Spinal cord (tissue), 9 donors: ENCODE measurements at regions not wholly inside any gene's neighbourhood (a gene's known extent, or its start where the extent isn't known, plus 50 kb on each side); places are given as distances from the start of the nearest gene placed in this dataset.
A peak's percentile ranks its signal among the peaks of the same experiment; 100 is the strongest.
"Not testable (repeated sequence)": the region's sequence is repeated elsewhere in the genome, so short reads cannot be mapped to it uniquely, and the experiment has no call there.

Experiments used
- DNase-seq, 6 donors: peaks; one replicate each; pipeline versions ENCODE4 v3.0.0 to v3.0.0-alpha.2; 2013 to 2015; ENCODE audit warnings: low spot score in 6 of 6, low read depth in 4 of 6
- H3K27ac ChIP-seq: one replicate; pipeline ENCODE4 v1.5.1; 2013; ENCODE audit warnings: low read depth, low read length, control low read depth
- H3K27me3 ChIP-seq: one replicate; pipeline ENCODE4 v1.6.1; 2013; ENCODE audit warnings: low read length; ENCODE audit not compliant: control insufficient read depth, insufficient read depth
- H3K36me3 ChIP-seq: one replicate; pipeline ENCODE4 v1.6.1; 2013; ENCODE audit warnings: low read length; ENCODE audit not compliant: control insufficient read depth, insufficient read depth
- H3K4me1 ChIP-seq: one replicate; pipeline ENCODE4 v1.6.1; 2013; ENCODE audit warnings: low read length; ENCODE audit not compliant: control insufficient read depth, insufficient read depth
- H3K4me3 ChIP-seq: one replicate; pipeline ENCODE4 v1.5.1; 2013; ENCODE audit warnings: low read depth, low read length, control low read depth
- H3K9me3 ChIP-seq: one replicate; pipeline ENCODE4 v1.6.1; 2013; ENCODE audit warnings: low read length; ENCODE audit not compliant: control insufficient read depth, insufficient read depth
- WGBS: methylation state at CpG from one replicate; pipeline ENCODE4 v1.1.5; 2013; ENCODE audit warnings: missing lambda C conversion rate; ENCODE audit not compliant: insufficient coverage; 5-methylcytosine and 5-hydroxymethylcytosine counted together
- donor health status: healthy.

DNA sequence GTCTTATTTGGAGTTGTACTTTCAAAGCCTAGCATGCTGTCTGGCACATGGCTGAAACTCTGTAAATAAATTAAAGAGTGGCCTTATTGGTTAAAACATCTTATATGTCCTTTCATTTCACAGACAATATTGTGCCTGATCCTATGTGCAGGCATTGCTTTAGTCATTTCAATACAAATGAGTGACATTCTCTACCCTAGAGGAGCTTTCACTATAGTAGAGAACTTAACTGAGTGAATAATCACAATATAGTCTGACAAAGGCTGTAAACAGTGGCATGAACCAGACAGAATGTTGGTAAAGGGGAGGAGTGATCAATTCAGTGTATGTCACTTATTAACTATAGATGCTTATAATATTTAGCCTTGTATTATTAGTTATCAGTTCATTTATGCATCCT is 481.8 kb downstream of the TFAP2B start:
- Histone ChIP-seq H3K4me3 (no peak overlapping the region), H3K4me1 (no peaks in the 10 kb centered on the region), H3K27ac (no peak overlapping the region), H3K9me3 (no peaks in the 10 kb centered on the region), H3K27me3 (no peaks in the 10 kb centered on the region), H3K36me3 (no peaks in the 10 kb centered on the region)
- DNase-seq = no peak

DNA sequence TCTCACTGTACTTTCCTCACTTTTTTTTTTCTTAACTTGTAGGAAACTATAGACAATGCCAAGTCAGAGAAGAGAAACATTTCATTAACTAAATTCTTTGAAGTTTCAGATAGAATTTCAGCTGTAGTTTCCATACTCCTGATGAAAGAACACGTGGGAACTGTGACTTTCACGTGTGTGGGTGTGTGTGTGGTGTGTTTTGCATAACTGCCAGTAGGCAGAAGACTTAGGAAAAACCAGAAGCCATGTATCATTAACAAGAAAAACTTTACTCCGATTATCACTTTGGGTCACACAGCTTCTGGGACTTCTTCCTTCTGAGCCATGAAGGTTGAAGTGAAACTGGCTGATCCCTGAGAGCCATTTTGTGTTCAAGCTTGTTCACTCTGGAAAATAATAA is 483.3 kb downstream of the TFAP2B start:
- no peak overlapping the region for H3K4me3 ChIP-seq
- no peak overlapping the region for H3K27ac ChIP-seq
- DNase-seq = no peak
- no peaks in the 10 kb centered on the region for H3K36me3 ChIP-seq
- no peaks in the 10 kb centered on the region for H3K9me3 ChIP-seq
- H3K27me3 ChIP-seq = no peaks in the 10 kb centered on the region
- 83% methylated on average over 1 of the region's 3 CpGs for whole genome bisulfite sequencing
- H3K4me1 ChIP-seq = no peaks in the 10 kb centered on the region

DNA sequence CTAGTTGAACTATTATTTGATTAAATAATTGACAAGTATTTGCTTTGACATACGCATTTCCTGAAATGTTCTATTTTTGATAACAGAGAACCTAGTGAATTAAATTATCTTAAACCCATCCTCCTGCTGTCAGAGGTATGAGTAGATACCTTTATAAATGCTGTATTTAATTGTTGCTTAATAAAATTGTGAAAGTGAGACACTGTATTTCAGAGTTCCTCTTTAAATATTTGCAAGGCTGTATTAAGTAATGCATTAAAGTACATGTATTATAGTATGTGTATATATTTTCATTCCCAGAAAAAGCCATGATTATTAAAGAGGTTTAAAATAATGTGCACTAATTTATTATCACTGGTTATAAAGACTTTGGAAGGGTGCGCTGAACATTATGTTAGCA is 483.8 kb downstream of the TFAP2B start:
- H3K36me3 ChIP-seq = no peaks in the 10 kb centered on the region
- no CpG with 5 or more reads among the region's 2 CpGs for WGBS
- no peak for DNase-seq

DNA sequence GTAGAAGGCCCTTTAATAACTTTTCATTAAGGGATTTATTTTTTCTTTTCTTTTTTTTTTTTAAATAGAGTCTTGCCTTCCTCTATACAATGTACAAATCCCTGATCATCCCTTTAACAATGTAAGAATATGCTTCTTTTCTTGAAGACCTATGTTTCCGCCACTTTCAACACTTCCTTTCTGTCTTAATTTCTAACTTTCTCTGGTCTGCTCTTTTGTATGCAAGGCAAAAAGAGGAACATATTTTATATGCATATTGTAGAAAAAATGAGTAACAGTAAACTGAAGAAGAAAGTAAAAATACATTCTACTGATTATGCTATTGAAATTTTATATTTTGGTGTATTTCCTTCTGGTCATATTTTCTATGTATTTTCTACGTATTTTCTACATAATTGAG is 484.7 kb downstream of the TFAP2B start:
- Histone ChIP-seq H3K27me3 (no peaks in the 10 kb centered on the region), H3K4me1 (no peaks in the 10 kb centered on the region), H3K9me3 (no peaks in the 10 kb centered on the region), H3K4me3 (no peak overlapping the region), H3K27ac (no peak overlapping the region), H3K36me3 (no peaks in the 10 kb centered on the region)
- DNase-seq = no peak
- no CpG with 5 or more reads among the region's 2 CpGs for WGBS

More for the DNA sequence above, 483.8 kb downstream of the TFAP2B start:
- Histone ChIP-seq H3K4me1 (no peaks in the 10 kb centered on the region), H3K27ac (no peak overlapping the region), H3K4me3 (no peak overlapping the region), H3K9me3 (no peaks in the 10 kb centered on the region), H3K27me3 (no peaks in the 10 kb centered on the region)

DNA sequence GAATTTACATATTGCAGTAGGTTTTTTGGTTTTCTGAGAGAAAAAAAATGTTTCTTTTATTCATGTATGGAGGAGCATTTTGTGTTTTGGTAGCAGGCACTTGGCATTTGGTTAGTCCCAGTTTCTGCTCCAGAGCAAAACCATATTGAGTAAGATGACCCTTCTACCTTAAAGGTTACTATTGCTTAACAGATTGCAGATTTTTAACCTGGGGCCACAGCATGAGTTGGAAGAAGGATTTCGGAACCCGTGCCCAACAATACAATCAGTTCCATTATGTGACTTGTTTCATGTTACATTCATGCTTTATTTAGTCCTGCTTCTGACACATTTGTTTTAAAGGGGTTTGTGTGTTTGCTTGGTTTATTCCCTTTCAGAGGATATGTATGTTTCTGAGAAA is 496.3 kb downstream of the TFAP2B start:
- no peak overlapping the region for H3K27ac ChIP-seq
- no peaks in the 10 kb centered on the region for H3K9me3 ChIP-seq
- no peak for DNase-seq
- H3K27me3 ChIP-seq = no peaks in the 10 kb centered on the region
- no peaks in the 10 kb centered on the region for H3K4me1 ChIP-seq
- no CpG with 5 or more reads among the region's 2 CpGs for WGBS
- H3K36me3 ChIP-seq = no peaks in the 10 kb centered on the region
- no peak overlapping the region for H3K4me3 ChIP-seq

DNA sequence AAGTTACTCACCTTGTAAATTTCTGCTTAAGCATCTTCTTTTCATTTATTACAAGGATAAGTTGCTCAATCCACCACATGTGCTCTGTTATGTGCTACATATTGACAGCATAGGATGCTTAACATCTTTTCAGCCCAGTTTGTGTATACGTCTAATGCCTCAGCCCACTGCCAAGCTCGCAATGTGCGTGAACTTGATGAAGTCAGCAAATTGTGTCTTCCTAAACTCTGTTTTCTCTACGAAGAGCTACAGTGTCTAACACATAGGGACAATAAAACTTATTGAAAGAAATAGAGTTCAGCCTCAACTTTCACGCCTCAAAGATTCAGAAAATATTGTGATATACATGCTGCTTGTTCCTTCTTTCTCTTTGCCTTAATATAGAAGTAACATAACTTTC is 500.0 kb downstream of the TFAP2B start:
- Histone ChIP-seq H3K9me3 (no peaks in the 10 kb centered on the region), H3K4me3 (no peak overlapping the region), H3K36me3 (no peaks in the 10 kb centered on the region), H3K4me1 (no peaks in the 10 kb centered on the region), H3K27me3 (no peaks in the 10 kb centered on the region), H3K27ac (no peak overlapping the region)
- no peak for DNase-seq
- WGBS = no CpG with 5 or more reads among the region's 5 CpGs

DNA sequence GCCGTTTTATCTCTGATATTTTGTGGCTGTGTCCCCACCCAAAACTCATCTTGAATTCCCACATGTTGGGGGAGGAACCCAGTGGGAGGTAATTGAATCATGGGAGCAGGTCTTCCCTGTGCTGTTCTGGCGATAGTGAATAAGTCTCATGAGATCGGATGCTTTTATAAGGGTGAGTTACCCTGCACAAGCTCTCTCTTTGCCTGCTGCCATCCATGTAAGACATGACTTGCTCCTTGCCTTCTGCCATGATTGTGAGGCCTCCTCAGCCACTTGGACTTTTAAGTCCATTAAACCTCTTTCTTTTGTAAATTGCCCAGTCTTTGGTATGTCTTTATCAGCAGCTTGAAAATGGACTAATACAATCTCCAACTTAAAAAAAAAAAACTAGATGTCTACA is 502.8 kb downstream of the TFAP2B start:
- H3K36me3 ChIP-seq, H3K27me3 ChIP-seq, H3K27ac ChIP-seq, DNase-seq, H3K4me1 ChIP-seq, H3K4me3 ChIP-seq, H3K9me3 ChIP-seq: not testable (repeated sequence)
- WGBS = 94% methylated on average over 2 of the region's 3 CpGs

DNA sequence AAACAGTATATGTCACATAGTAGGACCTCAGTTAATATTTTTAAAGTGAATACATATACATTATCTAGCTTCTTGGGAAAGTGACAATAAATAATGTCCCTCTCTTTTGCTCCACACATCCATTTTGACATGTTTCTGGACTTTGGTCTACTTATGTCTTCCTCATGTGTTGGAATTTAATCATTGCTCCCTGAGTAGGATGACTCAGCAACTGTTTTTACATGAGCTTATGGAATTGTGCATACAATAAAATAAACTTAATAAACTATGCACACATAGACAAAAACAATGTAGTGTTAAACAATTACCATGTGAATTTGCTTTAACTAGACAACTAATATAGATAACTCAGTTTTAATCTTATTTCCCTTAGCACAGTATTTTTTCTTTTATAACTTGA is 503.8 kb downstream of the TFAP2B start:
- Histone ChIP-seq H3K27me3 (no peaks in the 10 kb centered on the region), H3K9me3 (no peaks in the 10 kb centered on the region), H3K27ac (no peak overlapping the region), H3K4me1 (no peaks in the 10 kb centered on the region), H3K4me3 (no peak overlapping the region), H3K36me3 (no peaks in the 10 kb centered on the region)
- DNase-seq = no peak

DNA sequence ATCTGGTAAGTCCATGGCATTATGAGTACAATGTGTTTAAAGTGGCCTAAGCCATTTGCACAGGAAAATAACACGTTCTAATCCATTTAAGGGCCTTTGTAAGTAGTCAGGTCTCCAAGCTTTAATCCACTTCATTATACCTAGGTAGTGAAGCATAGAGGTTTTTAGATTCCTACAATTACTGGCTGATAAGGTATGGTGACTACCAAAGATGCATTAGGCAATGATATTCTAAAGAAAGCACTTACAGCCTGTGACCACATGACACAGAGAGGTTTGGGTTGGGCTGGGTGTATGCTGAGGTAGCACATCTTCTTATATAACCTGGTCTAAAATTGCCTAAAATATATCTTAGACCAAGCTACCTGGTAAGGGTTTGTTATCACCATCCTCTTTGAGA is 504.4 kb downstream of the TFAP2B start:
- H3K27me3 ChIP-seq = no peaks in the 10 kb centered on the region
- no CpG with 5 or more reads among the region's 1 CpG for WGBS
- H3K4me3 ChIP-seq = no peak overlapping the region
- no peaks in the 10 kb centered on the region for H3K4me1 ChIP-seq
- no peak overlapping the region for H3K27ac ChIP-seq
- peak in 1 of 6 donors; percentile 13 for DNase-seq
- H3K36me3 ChIP-seq = no peaks in the 10 kb centered on the region
- no peaks in the 10 kb centered on the region for H3K9me3 ChIP-seq

DNA sequence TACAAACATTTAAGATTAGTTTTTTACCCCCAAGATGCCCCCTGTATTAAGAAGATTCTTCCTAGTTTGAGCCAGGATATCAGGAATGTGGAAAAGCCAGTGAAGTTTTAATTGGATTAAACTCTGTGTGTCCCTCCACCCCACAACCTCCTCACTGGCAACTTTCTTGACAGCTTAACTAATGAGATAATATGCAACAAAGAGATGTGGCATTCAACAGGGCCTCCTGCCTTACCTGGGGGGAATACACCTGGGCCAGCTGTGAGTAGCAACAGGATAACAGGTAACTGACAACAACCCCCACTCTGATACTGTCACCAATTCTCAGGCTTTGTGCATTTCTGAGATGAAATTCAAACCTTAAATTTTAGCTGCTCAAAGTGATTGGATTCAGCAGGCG is 512.3 kb downstream of the TFAP2B start:
- no peak for DNase-seq
- no peak overlapping the region for H3K4me3 ChIP-seq
- no peaks in the 10 kb centered on the region for H3K4me1 ChIP-seq
- H3K27ac ChIP-seq = no peak overlapping the region
- WGBS = 83% methylated on average over 1 of the region's 1 CpG
- no peaks in the 10 kb centered on the region for H3K27me3 ChIP-seq
- no peaks in the 10 kb centered on the region for H3K36me3 ChIP-seq
- no peaks in the 10 kb centered on the region for H3K9me3 ChIP-seq

DNA sequence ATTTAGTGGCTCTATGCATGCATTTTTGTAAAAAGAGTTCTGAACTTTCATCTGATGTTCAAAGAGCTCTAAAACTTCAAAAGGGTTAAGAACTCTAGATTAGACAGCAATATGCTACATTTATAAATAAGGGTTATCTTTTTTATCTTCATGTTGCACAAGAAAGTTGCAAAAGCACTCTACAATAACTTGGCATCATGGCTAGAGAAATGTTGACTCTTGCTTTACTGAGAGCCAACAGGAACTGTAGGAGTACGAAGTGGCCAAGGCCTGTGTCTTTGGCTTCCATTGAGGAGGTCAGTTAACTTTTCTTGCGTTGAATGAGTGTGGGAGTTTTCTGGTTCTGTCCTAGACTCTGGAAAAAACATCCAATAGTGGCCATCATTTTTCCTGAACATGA is 516.9 kb downstream of the TFAP2B start:
- Histone ChIP-seq H3K4me3 (no peak overlapping the region), H3K27ac (no peak overlapping the region), H3K36me3 (no peaks in the 10 kb centered on the region), H3K4me1 (no peaks in the 10 kb centered on the region), H3K27me3 (no peaks in the 10 kb centered on the region), H3K9me3 (no peaks in the 10 kb centered on the region)
- no peak for DNase-seq
- 67% methylated on average over 1 of the region's 2 CpGs for WGBS
